ENCODE measurements at regions not wholly inside any gene's neighbourhood (a gene's known extent, or its start where the extent isn't known, plus 50 kb on each side); places are given as distances from the start of the nearest gene placed in this dataset.

GRCh38 chr19:46911456-46911855, 50.7 kb downstream of the ARHGAP35 start:
- DNase-seq (ENCODE audit: low read depth, low spot score), result no peak

GRCh38 chr19:46913198-46913851, 52.5 kb downstream of the ARHGAP35 start:
- DNase-seq (ENCODE audit: low read depth, low spot score), result no peak

GRCh38 chr19:46913852-46914430, 53.1 kb downstream of the ARHGAP35 start:
- DNase-seq (ENCODE audit: low read depth, low spot score), result no peak

- no peak for DNase-seq (ENCODE audit: low read depth, low spot score)
These were observed 54.6 kb downstream of the ARHGAP35 start for GRCh38 chr19:46915386-46915785.

GRCh38 chr19:46917002-46917401, 56.2 kb downstream of the ARHGAP35 start:
- no peak for DNase-seq (ENCODE audit: low read depth, low spot score)

GRCh38 chr19:46919324-46919723, 58.5 kb downstream of the ARHGAP35 start:
- no peak for DNase-seq (ENCODE audit: low read depth, low spot score)

GRCh38 chr19:46920362-46920761, 59.6 kb downstream of the ARHGAP35 start:
- no peak for DNase-seq (ENCODE audit: low read depth, low spot score)

- DNase-seq (ENCODE audit: low read depth, low spot score), result no peak
These were observed 60.3 kb downstream of the ARHGAP35 start for GRCh38 chr19:46921071-46921470.

- DNase-seq (ENCODE audit: low read depth, low spot score), result no peak
These were observed 61.7 kb downstream of the ARHGAP35 start for GRCh38 chr19:46922465-46922864.

- DNase-seq (ENCODE audit: low read depth, low spot score), result no peak
These were observed 64.2 kb downstream of the ARHGAP35 start for GRCh38 chr19:46924874-46925547.

- DNase-seq (ENCODE audit: low read depth, low spot score), result no peak
These were observed 64.8 kb downstream of the ARHGAP35 start for GRCh38 chr19:46925548-46925950.

GRCh38 chr19:46926170-46927071, 65.6 kb downstream of the ARHGAP35 start:
- no peak for DNase-seq (ENCODE audit: low read depth, low spot score)

GRCh38 chr19:46927106-46927505, 66.3 kb downstream of the ARHGAP35 start:
- no peak for DNase-seq (ENCODE audit: low read depth, low spot score)

- DNase-seq (ENCODE audit: low read depth, low spot score), result no peak
These were observed 67.1 kb downstream of the ARHGAP35 start for GRCh38 chr19:46927893-46928292.

- no peak for DNase-seq (ENCODE audit: low read depth, low spot score)
These were observed 68.2 kb downstream of the ARHGAP35 start for GRCh38 chr19:46928951-46929350.

GRCh38 chr19:46931202-46931601, 70.4 kb downstream of the ARHGAP35 start:
- DNase-seq (ENCODE audit: low read depth, low spot score), result no peak

GRCh38 chr19:46932346-46932745, 71.5 kb downstream of the ARHGAP35 start:
- DNase-seq (ENCODE audit: low read depth, low spot score), result no peak

- no peak for DNase-seq (ENCODE audit: low read depth, low spot score)
These were observed 74.4 kb downstream of the ARHGAP35 start for GRCh38 chr19:46935066-46935663.

- DNase-seq (ENCODE audit: low read depth, low spot score), result no peak
These were observed 76.3 kb upstream of the NPAS1 start for GRCh38 chr19:46943150-46943946.

GRCh38 chr19:46944123-46944748, 75.4 kb upstream of the NPAS1 start:
- DNase-seq (ENCODE audit: low read depth, low spot score), result no peak

All from activated CD4-positive, CD25-positive, alpha-beta regulatory T cell treated with anti-CD3 and anti-CD28 coated beads, Interleukin-2, amount 50 U/mL, for 16 hours (primary cell).